Stromal cell of bone marrow (primary cell): ENCODE measurements at regions not wholly inside any gene's neighbourhood (a gene's known extent, or its start where the extent isn't known, plus 50 kb on each side); places are given as distances from the start of the nearest gene placed in this dataset.

Experiments used
- DNase-seq: peaks from one replicate; pipeline ENCODE4 v3.0.0-alpha.2; 2012; ENCODE audit warnings: low read depth

DNA sequence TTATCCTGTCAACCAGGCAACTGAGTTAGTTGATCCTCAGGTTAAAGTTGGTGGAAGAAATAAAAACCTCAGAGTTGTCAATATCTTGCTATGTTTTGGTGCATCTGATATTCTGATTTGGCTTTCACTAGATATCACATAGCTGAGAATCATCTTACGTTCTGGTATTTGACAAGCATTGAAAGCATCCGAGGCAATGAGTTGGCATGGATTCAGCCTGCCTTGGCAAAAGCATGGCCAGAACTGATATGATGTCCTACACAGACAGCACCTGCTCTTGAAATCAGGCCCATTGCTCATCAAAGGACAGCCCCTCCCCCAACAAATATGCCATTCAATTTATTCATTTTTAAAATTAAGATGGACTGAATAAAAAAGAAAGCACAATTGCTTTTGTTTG lies 320.7 kb upstream of the ATP2B1 start:
- DNase-seq = no peak

GRCh38 chr12:90028635-90029051 lies 320.0 kb upstream of the ATP2B1 start:
- DNase-seq = no peak

GRCh38 chr12:90027889-90028634 lies 319.4 kb upstream of the ATP2B1 start:
- no peak for DNase-seq

GRCh38 chr12:90027041-90027440 lies 318.4 kb upstream of the ATP2B1 start:
- DNase-seq = no peak

DNA sequence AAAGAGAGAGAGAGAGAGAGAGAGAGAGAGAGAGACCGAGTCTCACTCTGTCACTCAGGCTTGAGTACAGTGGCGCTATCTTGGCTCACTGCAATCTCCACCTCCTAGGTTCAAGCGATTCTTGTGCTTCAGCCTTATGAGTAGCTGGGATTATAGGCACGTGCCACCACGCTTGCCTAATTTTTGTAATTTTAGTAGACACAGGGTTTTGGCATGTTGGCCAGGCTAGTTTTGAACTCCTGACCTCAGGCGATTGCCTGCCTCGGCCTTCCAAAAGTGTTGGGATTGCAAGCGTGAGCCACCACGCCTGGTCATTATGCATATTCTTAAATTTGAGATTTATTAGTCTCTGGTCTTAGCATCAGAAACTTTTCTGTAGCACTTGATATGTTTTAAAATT lies 317.9 kb upstream of the ATP2B1 start:
- no peak for DNase-seq

- DNase-seq = no peak
Observed at GRCh38 chr12:90024262-90024661, 315.6 kb upstream of the ATP2B1 start.

- no peak for DNase-seq
Observed at GRCh38 chr12:90023207-90023900, 314.7 kb upstream of the ATP2B1 start.

DNA sequence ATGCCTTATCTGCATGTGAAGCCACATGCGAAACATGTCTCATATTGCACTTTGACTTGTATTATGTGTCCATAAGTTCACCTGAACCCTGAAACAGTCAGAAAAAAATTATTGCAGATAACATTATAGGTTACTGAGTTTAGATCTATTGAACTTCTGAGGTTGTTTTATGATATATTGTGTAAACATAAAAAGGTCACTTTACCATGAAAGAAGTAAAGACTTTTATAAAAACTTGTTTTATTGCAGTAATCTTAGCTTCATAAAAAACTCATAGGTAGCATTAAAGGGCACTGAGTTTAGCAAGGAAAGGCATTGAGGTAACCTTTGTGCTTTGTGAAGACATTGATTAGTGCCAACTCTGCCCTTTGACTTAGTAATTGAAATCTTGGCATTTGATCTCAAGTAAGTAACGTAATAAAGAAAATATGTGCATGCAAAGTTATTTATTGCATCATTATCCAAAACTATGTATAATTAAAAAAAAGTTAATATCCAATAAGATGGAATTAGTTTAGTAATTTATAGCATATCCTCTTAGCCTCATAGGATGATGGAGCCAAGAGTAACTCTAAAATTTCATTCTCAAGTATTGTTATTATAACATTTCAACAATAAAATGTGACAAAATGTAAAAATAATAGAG lies 313.3 kb upstream of the ATP2B1 start:
- no peak for DNase-seq

- DNase-seq = no peak
Observed at GRCh38 chr12:90020881-90021280, 312.2 kb upstream of the ATP2B1 start.

DNA sequence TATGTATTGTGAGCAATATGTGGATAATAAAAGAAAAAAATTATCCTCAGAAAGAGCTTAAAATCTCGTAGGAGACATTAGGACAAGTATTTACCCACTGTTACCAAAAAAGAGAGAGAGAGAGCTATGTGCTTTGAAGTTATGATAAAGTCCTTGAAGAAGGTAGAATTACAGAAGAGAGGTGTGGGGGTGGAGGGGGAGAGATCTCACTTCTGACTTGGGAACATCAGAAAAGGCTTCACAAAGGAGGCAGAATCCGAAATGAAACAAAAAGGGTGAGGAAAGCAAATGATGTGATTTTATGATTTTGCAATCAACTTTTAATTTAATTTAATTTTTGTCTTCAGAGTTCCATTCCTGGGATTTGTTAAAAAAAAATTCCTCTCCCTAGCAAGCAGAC lies 311.8 kb upstream of the ATP2B1 start:
- DNase-seq = no peak

GRCh38 chr12:90020014-90020413 lies 311.4 kb upstream of the ATP2B1 start:
- DNase-seq = no peak

DNA sequence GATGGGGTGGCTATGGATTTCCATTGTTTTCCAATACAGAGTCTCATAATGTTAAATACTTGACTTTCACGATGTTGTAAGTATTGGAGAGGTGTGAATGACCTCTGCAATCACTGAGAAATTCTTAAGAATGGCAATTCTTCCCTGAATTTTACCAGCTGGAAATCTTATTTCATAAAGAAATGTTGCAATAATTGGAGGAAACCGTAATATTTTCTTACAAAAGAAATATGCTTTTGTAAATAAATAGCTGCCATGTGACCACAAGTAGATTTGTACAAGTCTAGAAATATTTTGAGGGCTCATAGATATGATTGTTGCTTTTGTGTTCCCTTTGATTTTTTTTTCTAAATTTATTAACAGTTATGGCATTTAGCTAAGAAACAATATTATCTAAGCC lies 308.7 kb upstream of the ATP2B1 start:
- no peak for DNase-seq

DNA sequence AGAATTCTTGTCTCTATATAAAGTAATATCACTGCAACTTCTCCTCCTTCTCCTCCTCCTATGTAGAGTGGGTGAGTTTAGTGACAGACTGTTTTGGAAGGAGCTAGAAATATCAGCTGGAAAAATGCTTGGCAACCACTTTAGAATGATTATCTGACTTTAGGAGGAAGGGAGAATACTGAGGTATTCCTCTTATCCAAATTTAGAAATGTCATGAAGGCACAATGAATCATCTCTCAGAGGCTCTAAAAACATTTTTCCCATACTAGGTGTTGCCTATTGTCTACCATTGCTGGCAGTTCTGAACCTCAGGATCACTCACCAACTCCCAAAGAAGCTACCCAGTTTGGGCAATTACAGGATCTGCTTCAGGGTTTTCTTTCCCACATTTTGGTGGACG lies 306.6 kb upstream of the ATP2B1 start:
- DNase-seq = no peak

GRCh38 chr12:90013409-90013808 lies 304.8 kb upstream of the ATP2B1 start:
- DNase-seq = no peak

DNA sequence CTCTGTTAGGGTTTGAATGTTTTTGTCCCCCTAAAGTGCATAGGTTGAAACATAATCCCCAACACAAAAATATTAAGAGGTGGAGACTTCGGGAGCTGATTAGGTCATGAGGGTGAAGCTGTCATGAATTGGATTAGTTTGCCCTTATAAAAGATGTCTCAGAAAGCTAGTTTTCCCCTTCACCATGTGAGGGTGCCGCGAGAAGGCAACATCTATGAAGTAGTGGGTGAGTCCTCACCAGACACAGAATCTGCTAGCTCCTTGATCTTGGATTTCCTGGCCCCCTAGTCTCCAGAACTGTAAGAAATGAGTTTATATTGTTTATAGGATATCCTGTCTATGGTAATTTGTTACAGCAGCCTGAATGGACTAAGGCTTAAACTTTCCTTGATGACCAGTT lies 301.5 kb upstream of the ATP2B1 start:
- DNase-seq = no peak

DNA sequence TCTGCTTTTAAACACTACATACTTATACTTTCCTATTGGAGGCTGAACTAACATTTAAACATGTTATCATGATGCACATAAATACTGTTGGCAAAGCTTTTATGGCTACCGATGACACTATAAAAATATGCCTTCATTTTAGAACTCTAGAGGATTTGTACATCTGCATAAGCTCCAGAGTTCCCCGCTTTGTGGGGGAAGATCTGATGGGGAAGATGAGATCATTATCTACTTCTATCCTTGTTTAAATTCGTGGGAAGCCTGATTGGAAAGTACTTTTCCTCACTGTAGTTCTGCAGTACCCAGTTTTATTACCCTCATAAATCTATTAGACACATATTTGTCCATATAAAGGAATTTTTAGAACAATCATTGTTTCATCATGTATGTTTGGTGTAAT lies 299.6 kb upstream of the ATP2B1 start:
- no peak for DNase-seq

GRCh38 chr12:90004319-90005074 lies 295.9 kb upstream of the ATP2B1 start:
- no peak for DNase-seq

DNA sequence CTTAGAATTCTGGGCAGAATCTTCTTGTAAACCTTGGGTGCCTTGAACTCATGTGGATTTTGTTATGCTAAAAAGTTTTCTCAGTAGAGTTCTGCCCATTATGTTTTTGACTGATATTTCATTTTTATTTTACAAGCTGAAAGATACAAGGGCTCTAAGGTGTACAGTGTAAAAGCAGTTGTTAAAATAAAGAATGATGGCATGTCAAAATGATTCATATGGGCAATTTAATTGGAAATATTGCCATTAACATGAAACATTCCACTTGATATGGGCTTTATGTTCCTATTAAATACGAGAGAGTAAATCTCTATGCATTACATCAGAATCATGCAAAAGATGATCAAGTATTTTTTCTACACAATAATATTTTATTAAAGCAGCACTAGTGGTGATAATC lies 295.1 kb upstream of the ATP2B1 start:
- no peak for DNase-seq

DNA sequence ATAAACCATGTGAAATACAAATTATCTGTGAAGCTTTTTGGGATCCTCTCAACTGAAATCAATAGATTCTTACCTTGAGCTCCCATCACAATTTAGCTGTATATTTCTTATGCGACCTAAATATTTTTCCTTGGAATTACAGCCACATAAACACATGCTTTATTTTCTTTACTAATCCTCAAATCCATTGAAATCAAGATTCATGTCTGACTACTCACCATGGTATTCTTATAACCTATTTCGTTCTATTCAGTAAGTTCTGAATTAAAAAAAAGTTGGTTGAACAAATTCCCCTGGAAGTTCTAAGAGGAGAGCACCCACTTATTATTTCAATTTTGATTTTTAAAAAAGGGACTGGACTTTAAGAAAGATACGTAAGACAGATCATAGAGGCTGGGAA lies 292.1 kb upstream of the ATP2B1 start:
- DNase-seq = no peak

DNA sequence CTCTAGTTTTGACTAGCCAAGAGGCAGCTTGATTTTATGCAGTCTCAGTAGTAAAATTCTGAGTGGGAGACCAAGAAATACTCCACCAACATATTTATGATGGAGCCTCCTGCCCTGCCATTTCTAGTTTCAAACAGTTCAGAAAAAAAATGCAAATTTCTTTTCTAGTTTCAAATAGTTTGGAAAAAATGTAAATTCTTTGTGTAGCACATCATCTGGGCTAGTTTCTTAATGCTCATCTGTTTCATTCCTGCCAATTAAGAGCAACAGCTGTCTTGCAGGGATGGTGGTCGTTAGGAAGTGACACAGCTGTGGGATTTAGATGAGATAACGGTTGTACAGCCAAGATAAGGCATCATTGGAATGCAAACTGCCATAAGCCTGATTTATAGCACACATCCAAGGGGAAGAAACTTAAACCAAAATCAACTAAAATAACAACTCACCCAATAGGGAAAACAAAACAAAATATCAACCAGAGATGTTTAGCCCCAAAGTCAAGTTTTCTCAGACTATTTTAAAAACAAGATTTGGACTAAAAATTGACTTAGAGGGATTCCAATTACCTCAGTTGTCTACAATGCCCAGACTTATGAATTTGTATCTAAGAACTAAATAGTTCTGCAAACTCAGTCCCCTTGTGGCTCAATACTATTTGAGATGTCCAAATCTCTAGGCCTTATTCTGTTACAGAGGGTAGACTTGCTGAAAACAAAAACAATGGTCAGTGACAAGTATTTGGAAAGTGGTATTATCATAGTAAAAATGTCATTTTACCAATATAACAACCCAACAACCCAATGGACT lies 291.3 kb upstream of the ATP2B1 start:
- DNase-seq = no peak

DNA sequence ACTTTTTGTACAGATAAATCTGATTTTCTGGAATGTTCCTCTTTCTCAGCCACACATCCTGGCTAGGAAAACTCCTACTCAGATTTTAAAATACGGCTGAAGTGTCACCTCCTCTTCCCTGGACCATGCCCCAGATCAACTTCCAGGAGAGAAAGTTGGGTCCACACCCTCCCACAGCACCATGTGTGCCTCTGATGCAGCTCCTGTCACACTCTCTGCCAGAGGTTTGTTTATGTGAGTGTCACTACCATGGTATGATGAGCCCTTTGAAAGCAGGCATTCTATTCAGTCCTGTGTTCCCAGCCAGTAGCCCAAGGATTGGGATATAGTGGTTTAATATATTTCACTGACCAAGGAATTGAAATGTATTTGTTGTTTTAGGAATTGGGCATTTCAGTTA lies 287.2 kb upstream of the ATP2B1 start:
- DNase-seq = no peak

DNA sequence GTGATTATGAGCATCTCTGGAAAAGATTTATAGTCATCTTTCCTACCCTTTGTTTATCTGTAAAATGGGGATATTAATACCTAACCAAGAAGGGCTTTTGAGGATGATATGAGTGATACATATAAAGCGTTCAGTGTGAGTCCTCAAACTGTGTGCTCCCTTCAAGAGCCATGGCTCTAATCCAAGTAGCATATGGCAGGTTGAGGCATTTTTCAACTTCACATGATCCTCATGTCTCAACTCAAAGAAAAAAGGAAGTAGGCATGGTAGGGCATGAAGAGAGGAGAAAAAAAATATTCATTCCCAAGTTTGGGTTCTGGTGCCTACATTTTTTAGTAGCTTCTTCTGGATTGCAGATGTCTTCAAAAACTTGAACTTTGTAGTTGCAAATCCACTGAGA lies 286.3 kb upstream of the ATP2B1 start:
- no peak for DNase-seq
